Activated naive CD4-positive, alpha-beta T cell treated with anti-CD3 and anti-CD28 coated beads, Interleukin-2, amount 50 U/mL, for 72 hours (primary cell): ENCODE measurements at regions not wholly inside any gene's neighbourhood (a gene's known extent, or its start where the extent isn't known, plus 50 kb on each side); places are given as distances from the start of the nearest gene placed in this dataset.

Experiments used
- ATAC-seq, 2 donors: fragments of 150-1000 bp; cut with Tn5 transposase; 2 replicates each; pipeline ENCODE4 v1.10.0; 2021; ENCODE audit warnings: mild to moderate bottlenecking in 2 of 2, moderate library complexity in 2 of 2
- DNase-seq, 2 donors: peaks; one replicate each; pipeline ENCODE4 v3.0.0; 2021 to 2022; ENCODE audit warnings: low spot score in 2 of 2
- H3K27ac Mint-ChIP-seq, 2 donors: one replicate each; pipeline ENCODE4 v1.8.0; 2022; ENCODE audit warnings: mild to moderate bottlenecking in 2 of 2, mixed read lengths in 2 of 2
- H3K36me3 Mint-ChIP-seq, 2 donors: one replicate each; pipeline ENCODE4 v1.8.0; 2022; ENCODE audit warnings: mixed read lengths in 2 of 2
- H3K9me3 Mint-ChIP-seq, 2 donors: one replicate each; pipeline ENCODE4 v1.8.0; 2022; ENCODE audit warnings: mixed read lengths in 2 of 2

GRCh38 chr6:166737261-166737660 is 110.2 kb upstream of the RPS6KA2 start:
- ATAC-seq (no peak), DNase-seq (no peak)
- no peaks in the 10 kb centered on the region for H3K9me3 Mint-ChIP-seq
- no peak overlapping the region for H3K27ac Mint-ChIP-seq
- H3K36me3 Mint-ChIP-seq, result no peaks in the 10 kb centered on the region

DNA sequence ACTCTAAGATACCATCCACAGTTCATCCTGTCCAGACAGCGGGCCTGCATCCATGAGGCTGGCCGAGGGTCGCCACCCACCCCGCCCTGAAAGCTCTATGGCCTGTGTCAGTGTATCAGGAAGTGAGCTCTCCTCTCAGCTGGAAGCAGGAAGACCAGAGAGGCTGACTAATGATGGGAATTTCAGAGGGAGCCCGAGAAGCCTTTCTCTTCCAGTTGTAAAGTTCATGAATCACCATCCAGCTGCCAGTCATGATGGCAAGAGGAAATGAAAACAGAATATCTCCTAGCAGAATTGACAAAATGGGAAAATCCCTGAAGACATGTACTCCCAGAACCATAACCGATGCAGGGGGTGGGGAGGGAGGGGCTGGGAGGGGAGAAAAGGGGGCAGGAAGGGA is 109.6 kb upstream of the RPS6KA2 start:
- DNase-seq, result no peak
- Mint-ChIP-seq H3K27ac (no peak overlapping the region), H3K9me3 (no peaks in the 10 kb centered on the region), H3K36me3 (no peaks in the 10 kb centered on the region)
- no peak for ATAC-seq

- ATAC-seq, result no peak
- no peak for DNase-seq
- Mint-ChIP-seq H3K36me3 (no peaks in the 10 kb centered on the region), H3K9me3 (no peaks in the 10 kb centered on the region), H3K27ac (no peak overlapping the region)
Measured at GRCh38 chr6:166733900-166734299, 106.8 kb upstream of the RPS6KA2 start.

GRCh38 chr6:166729658-166730057 is 102.6 kb upstream of the RPS6KA2 start:
- ATAC-seq, result no peak
- H3K9me3 Mint-ChIP-seq, result no peaks in the 10 kb centered on the region
- no peak for DNase-seq
- no peaks in the 10 kb centered on the region for H3K36me3 Mint-ChIP-seq
- no peak overlapping the region for H3K27ac Mint-ChIP-seq

DNA sequence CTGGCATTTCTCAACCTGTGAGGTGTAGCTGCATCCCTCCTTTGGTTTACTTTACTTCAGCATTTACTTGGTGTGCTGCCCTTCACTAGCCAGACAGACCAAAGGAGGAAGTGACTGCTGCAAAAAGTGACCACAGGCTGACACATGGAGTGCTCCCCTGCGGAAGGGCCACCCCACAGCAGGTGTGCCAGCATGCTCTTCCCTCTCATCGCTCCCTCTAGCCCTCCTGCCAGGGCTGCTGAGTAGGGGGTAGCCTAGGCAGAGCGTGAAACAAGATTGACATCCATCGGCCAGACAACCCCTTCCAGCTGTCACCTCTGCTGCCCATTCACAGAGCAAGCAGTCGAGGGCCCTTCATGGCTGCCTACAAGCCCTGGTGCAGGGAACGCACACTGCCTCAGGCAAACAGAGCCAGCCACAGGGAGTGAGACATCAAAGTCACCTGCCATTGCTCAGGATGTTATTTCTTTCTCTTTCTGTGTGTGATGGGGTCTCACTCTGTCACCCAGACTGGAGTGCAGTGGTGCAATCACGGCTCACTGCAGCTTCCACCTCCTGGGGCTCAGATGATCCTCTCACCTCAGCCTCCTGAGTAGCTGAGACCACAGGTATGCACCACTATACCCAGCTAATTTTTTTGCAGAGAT is 102.0 kb upstream of the RPS6KA2 start:
- ATAC-seq (no peak), DNase-seq (no peak)
- Mint-ChIP-seq H3K36me3 (no peaks in the 10 kb centered on the region), H3K9me3 (no peaks in the 10 kb centered on the region), H3K27ac (no peak overlapping the region)

GRCh38 chr6:166726201-166726600 is 99.2 kb upstream of the RPS6KA2 start:
- ATAC-seq, result no peak
- no peak overlapping the region for H3K27ac Mint-ChIP-seq
- H3K36me3 Mint-ChIP-seq, result no peaks in the 10 kb centered on the region
- no peak for DNase-seq
- H3K9me3 Mint-ChIP-seq, result no peaks in the 10 kb centered on the region

DNA sequence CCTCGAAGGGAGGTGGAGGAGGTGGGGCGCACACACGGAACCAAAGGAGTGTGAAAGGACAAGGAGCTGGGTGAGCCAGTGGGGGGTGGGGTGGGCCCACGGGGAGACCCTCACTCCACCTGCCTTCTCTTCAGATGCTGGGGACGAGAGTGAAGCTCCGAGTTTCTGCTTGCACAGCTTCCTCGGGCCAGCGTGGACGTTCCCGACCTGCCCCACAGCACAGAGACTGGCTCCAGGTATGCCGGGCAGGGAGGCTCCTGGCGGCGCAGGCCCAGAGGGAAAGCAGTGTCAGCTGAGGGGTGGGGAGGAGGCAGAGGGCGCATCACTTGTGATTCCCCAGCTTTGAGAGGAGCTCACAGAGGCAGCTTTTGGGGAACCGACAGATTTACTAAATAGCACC is 98.5 kb upstream of the RPS6KA2 start:
- ATAC-seq, result no peak

GRCh38 chr6:166724576-166724975 is 97.5 kb upstream of the RPS6KA2 start:
- H3K27ac Mint-ChIP-seq, result no peak overlapping the region
- no peak for ATAC-seq

More for the DNA sequence above, 98.5 kb upstream of the RPS6KA2 start:
- H3K9me3 Mint-ChIP-seq, result no peaks in the 10 kb centered on the region
- no peaks in the 10 kb centered on the region for H3K36me3 Mint-ChIP-seq
- H3K27ac Mint-ChIP-seq, result no peak overlapping the region
- no peak for DNase-seq

DNA sequence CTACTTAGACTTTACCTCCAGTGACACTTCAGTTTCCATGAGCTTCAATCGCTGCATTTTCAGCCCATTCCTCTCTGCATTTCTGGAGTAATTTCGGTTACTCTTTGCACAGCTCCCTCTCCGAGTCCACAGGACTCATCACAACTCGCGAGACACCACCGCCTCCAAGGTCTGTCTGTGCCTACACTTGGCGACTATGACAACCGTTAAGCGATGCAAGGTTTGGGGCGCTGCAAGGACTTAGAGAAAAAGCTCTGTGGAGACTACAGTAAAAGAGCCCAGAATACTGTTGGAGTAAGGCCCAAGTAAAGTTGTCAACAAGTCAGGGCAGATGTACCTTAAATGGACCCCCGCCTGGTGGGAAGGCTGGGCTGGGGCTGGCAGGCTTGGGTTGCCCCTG is 95.7 kb upstream of the RPS6KA2 start:
- DNase-seq (no peak), ATAC-seq (no peak)
- H3K36me3 Mint-ChIP-seq, result no peaks in the 10 kb centered on the region
- no peak overlapping the region for H3K27ac Mint-ChIP-seq
- no peaks in the 10 kb centered on the region for H3K9me3 Mint-ChIP-seq

More at GRCh38 chr6:166724576-166724975, 97.5 kb upstream of the RPS6KA2 start:
- Mint-ChIP-seq H3K36me3 (no peaks in the 10 kb centered on the region), H3K9me3 (no peaks in the 10 kb centered on the region)
- DNase-seq, result no peak

DNA sequence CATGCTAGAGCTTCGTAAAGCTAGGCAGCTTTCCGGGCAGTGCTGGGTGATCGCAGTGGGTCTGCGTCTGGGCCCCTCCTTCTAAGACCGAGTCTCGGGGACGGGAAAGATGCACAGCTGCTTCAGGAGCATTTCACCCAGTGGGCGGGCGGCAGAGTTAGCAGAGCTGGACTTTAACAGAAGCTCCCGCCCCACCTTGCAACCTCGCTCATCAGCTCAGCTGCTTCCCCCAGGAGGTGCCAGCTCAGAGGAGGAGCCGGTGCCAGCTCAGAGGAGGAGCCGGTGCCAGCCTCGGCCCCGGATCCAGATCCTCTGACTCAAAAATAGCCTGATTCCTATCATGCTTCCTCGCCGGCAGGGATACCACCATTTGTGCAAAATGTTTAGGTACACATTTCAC is 94.5 kb upstream of the RPS6KA2 start:
- no peaks in the 10 kb centered on the region for H3K9me3 Mint-ChIP-seq
- H3K27ac Mint-ChIP-seq, result no peak overlapping the region
- no peaks in the 10 kb centered on the region for H3K36me3 Mint-ChIP-seq
- ATAC-seq, result no peak
- no peak for DNase-seq

GRCh38 chr6:166720856-166721255 is 93.8 kb upstream of the RPS6KA2 start:
- no peak for DNase-seq
- no peaks in the 10 kb centered on the region for H3K36me3 Mint-ChIP-seq
- H3K9me3 Mint-ChIP-seq, result no peaks in the 10 kb centered on the region
- no peak overlapping the region for H3K27ac Mint-ChIP-seq
- no peak for ATAC-seq

- no peak for ATAC-seq
- Mint-ChIP-seq H3K36me3 (no peaks in the 10 kb centered on the region), H3K27ac (no peak overlapping the region), H3K9me3 (no peaks in the 10 kb centered on the region)
- no peak for DNase-seq
Measured at GRCh38 chr6:166719019-166719418, 92.0 kb upstream of the RPS6KA2 start.

- Mint-ChIP-seq H3K27ac (no peak overlapping the region), H3K9me3 (no peaks in the 10 kb centered on the region), H3K36me3 (no peaks in the 10 kb centered on the region)
- DNase-seq, result no peak
- ATAC-seq, result no peak
Measured at GRCh38 chr6:166718516-166718915, 91.5 kb upstream of the RPS6KA2 start.

- Mint-ChIP-seq H3K27ac (no peak overlapping the region), H3K9me3 (no peaks in the 10 kb centered on the region), H3K36me3 (no peaks in the 10 kb centered on the region)
- DNase-seq, result no peak
- no peak for ATAC-seq
Measured at GRCh38 chr6:166716910-166717617, 90.0 kb upstream of the RPS6KA2 start.

GRCh38 chr6:166715992-166716391 is 88.9 kb upstream of the RPS6KA2 start:
- Mint-ChIP-seq H3K9me3 (peaks cover 6% of the 10 kb centered on the region in 2 donors), H3K36me3 (peaks cover 0 to 7% of the 10 kb centered on the region in 2 donors), H3K27ac (no peak overlapping the region)
- no peak for ATAC-seq
- DNase-seq, result no peak

DNA sequence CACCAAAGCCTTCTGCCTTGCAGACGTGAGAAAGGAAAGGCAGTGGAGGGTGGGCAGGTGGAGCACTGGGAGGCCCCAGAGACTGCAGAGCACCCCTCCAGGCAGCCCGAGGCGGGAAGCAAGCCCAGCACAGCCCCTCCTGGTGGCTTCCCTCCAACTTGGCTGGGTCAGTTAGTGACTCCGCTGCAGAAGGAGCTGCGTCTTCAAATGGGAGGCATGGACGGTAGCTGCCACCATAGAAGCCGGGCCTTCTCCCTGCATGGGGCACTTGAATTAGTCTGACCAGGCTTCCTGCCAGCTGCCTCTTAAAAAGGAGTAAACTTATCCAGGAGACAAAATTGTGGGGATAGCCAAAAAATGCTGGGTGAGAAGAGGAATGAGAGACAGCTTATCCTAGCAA is 88.0 kb upstream of the RPS6KA2 start:
- DNase-seq (no peak), ATAC-seq (no peak)
- Mint-ChIP-seq H3K9me3 (peaks cover 6% of the 10 kb centered on the region in 2 donors), H3K27ac (no peak overlapping the region), H3K36me3 (peaks cover 0 to 9% of the 10 kb centered on the region in 2 donors)

DNA sequence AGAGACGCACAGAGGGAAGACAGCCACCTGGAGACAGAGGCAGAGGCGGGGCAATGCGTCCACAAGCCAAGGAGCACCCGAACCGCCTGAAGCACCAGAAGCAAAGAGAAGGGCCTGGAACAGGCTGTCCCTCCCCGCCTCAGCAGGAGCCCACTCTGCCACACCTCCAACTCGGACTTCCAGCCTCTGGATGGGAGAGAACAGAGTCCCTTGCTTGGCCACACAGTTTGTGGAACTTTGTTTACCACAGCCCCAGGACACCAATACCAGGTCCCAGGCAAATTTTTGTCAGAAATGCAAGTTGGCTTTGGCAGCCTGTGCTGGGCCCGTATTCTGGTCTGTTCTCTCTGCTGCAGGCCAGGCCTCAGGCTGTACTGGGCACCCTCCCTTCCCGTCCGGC is 87.5 kb upstream of the RPS6KA2 start:
- DNase-seq (no peak), ATAC-seq (no peak)
- Mint-ChIP-seq H3K27ac (no peak overlapping the region), H3K36me3 (peaks cover 0 to 9% of the 10 kb centered on the region in 2 donors), H3K9me3 (peaks cover 6% of the 10 kb centered on the region in 2 donors)

DNA sequence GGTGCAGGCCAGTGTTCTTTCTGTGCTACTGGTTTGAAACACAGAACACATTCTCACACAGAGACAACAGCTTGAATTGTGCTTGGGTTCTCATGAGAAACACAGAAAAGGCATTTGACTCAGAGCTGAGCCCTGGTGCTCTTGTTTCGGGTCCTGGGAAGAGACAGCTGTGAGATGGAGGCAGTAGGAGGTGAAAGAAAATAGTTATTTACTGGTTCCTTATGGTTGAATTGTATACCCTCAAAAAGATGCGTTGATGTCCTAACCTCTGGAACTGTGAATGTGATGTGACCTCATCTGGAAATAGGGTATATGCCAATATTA is 87.1 kb upstream of the RPS6KA2 start:
- Mint-ChIP-seq H3K27ac (no peak overlapping the region), H3K36me3 (peaks cover 0 to 9% of the 10 kb centered on the region in 2 donors), H3K9me3 (peaks cover 6% of the 10 kb centered on the region in 2 donors)
- DNase-seq (no peak), ATAC-seq (no peak)
